Hematopoietic multipotent progenitor cell (in vitro differentiated cells): ENCODE measurements at regions not wholly inside any gene's neighbourhood (a gene's known extent, or its start where the extent isn't known, plus 50 kb on each side); places are given as distances from the start of the nearest gene placed in this dataset.
"Not testable (repeated sequence)": the region's sequence is repeated elsewhere in the genome, so short reads cannot be mapped to it uniquely, and the experiment has no call there.

Experiments used
- DNase-seq, 3 donors: peaks; one replicate each; pipeline ENCODE4 v3.0.0-alpha.2; 2011 to 2015; ENCODE audit warnings: low read depth in 2 of 3, low spot score in 2 of 3

GRCh38 chr10:61612450-61612849 is 50.3 kb upstream of the CABCOCO1 start:
- DNase-seq, result peak in 1 of 3 donors; percentile 12

- DNase-seq, result no peak
Observed at GRCh38 chr10:61612009-61612408, 50.7 kb upstream of the CABCOCO1 start.

- no peak for DNase-seq
Observed at GRCh38 chr10:61609701-61610100, 53.0 kb upstream of the CABCOCO1 start.

- DNase-seq, result no peak
Observed at GRCh38 chr10:61608255-61609033, 54.3 kb upstream of the CABCOCO1 start.

- no peak for DNase-seq
Observed at GRCh38 chr10:61606959-61607907, 55.5 kb upstream of the CABCOCO1 start.

- DNase-seq, result no peak
Observed at GRCh38 chr10:61605221-61605620, 57.5 kb upstream of the CABCOCO1 start.

GRCh38 chr10:61600399-61600798 is 62.3 kb upstream of the CABCOCO1 start:
- DNase-seq, result no peak

GRCh38 chr10:61594430-61594829 is 68.3 kb upstream of the CABCOCO1 start:
- DNase-seq, result no peak

- DNase-seq, result peak in 1 of 3 donors; percentile 6
Observed at GRCh38 chr10:61592581-61592980, 70.1 kb upstream of the CABCOCO1 start.

GRCh38 chr10:61589547-61590243 is 73.0 kb upstream of the CABCOCO1 start:
- peak in 1 of 3 donors; percentile 16 for DNase-seq

GRCh38 chr10:61588770-61589211 is 73.9 kb upstream of the CABCOCO1 start:
- no peak for DNase-seq

GRCh38 chr10:61586829-61587228 is 75.9 kb upstream of the CABCOCO1 start:
- DNase-seq, result no peak

GRCh38 chr10:61580608-61581007 is 82.1 kb upstream of the CABCOCO1 start:
- no peak for DNase-seq

GRCh38 chr10:61570204-61570603 is 92.5 kb upstream of the CABCOCO1 start:
- DNase-seq, result not testable (repeated sequence)

GRCh38 chr10:61567729-61568128 is 95.0 kb upstream of the CABCOCO1 start:
- DNase-seq, result no peak

- DNase-seq, result no peak
Observed at GRCh38 chr10:61565819-61566560, 96.7 kb upstream of the CABCOCO1 start.

GRCh38 chr10:61564444-61564843 is 98.3 kb upstream of the CABCOCO1 start:
- DNase-seq, result no peak

GRCh38 chr10:61559615-61560014 is 103.1 kb upstream of the CABCOCO1 start:
- no peak for DNase-seq

- no peak for DNase-seq
Observed at GRCh38 chr10:61558188-61558587, 104.5 kb upstream of the CABCOCO1 start.

- DNase-seq, result no peak
Observed at GRCh38 chr10:61554925-61555324, 101.7 kb upstream of the TMEM26 start.
